ENCODE measurements at regions not wholly inside any gene's neighbourhood (a gene's known extent, or its start where the extent isn't known, plus 50 kb on each side); places are given as distances from the start of the nearest gene placed in this dataset.

GRCh38 chr5:60136841-60137240, 243.3 kb upstream of the PDE4D start:
- Histone ChIP-seq H2AFZ (ENCODE audit: low read depth, low read length) (no peak overlapping the region), H3K36me3 (ENCODE audit: insufficient read depth, low read length) (no peaks in the 10 kb centered on the region), H3K27me3 (ENCODE audit: insufficient read depth, low read length) (peaks cover 2% of the 10 kb centered on the region), H3K4me1 (ENCODE audit: insufficient read depth, low read length) (no peaks in the 10 kb centered on the region), H3K4me3 (ENCODE audit: insufficient read depth, low read depth, low read length) (no peak overlapping the region), H3K79me2 (ENCODE audit: insufficient read depth, low read length) (no peaks in the 10 kb centered on the region), H3K4me2 (ENCODE audit: low read length) (no peak overlapping the region), H4K20me1 (ENCODE audit: insufficient read depth, low read length) (no peaks in the 10 kb centered on the region), H3K9me3 (ENCODE audit: insufficient read depth, low read depth, low read length) (no peaks in the 10 kb centered on the region), H3K9ac (ENCODE audit: low read length) (no peak overlapping the region), H3K27ac (ENCODE audit: low read depth, low read length) (no peak overlapping the region)
- no peaks in the 10 kb centered on the region for H3K27me3 Mint-ChIP-seq (ENCODE audit: low read depth, unreplicated experiment)
- H3K4me1 Mint-ChIP-seq (ENCODE audit: low read depth, unreplicated experiment) = no peaks in the 10 kb centered on the region
- DNase-seq (ENCODE audit: low read depth) (no peak), FAIRE-seq (no peak)
- no peak overlapping the region for H3K27ac Mint-ChIP-seq (ENCODE audit: unreplicated experiment)
- TF ChIP-seq CTCF (IDR thresholded peaks at IDR 0.05; ENCODE audit: insufficient read depth, low read depth, low read length) = no peak
- no peaks in the 10 kb centered on the region for H3K9me3 Mint-ChIP-seq (ENCODE audit: unreplicated experiment)
- H3K36me3 Mint-ChIP-seq (ENCODE audit: low read depth, unreplicated experiment) = no peaks in the 10 kb centered on the region
- no peak overlapping the region for H3K4me3 Mint-ChIP-seq (ENCODE audit: unreplicated experiment)

DNA sequence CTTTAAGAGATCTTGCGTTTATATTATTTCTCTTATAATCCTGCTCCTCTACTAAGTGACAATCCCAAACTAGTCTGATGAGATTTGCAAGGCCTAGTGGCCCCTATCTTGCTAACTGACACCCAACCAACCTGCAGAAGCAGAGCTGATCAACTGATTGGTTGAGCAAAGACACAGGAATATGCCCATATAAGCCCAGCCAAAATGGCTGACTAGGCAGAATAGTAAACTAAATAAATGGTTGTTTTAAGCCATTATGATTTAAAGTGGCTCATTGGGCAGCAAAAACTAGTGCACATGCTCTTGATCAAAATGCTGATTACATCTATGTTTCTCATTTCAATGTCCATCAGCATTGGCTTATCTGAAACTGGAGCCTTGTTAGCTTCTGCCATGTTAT, 238.0 kb upstream of the PDE4D start:
- Histone ChIP-seq H3K9me3 (ENCODE audit: insufficient read depth, low read depth, low read length) (no peaks in the 10 kb centered on the region), H3K27me3 (ENCODE audit: insufficient read depth, low read length) (peaks cover 2% of the 10 kb centered on the region), H3K9ac (ENCODE audit: low read length) (no peak overlapping the region), H4K20me1 (ENCODE audit: insufficient read depth, low read length) (no peaks in the 10 kb centered on the region), H3K79me2 (ENCODE audit: insufficient read depth, low read length) (no peaks in the 10 kb centered on the region), H3K36me3 (ENCODE audit: insufficient read depth, low read length) (no peaks in the 10 kb centered on the region), H3K4me3 (ENCODE audit: insufficient read depth, low read depth, low read length) (no peak overlapping the region), H3K4me2 (ENCODE audit: low read length) (no peak overlapping the region), H3K27ac (ENCODE audit: low read depth, low read length) (no peak overlapping the region), H3K4me1 (ENCODE audit: insufficient read depth, low read length) (no peaks in the 10 kb centered on the region), H2AFZ (ENCODE audit: low read depth, low read length) (no peak overlapping the region)
- H3K27ac Mint-ChIP-seq (ENCODE audit: unreplicated experiment) = no peak overlapping the region
- H3K9me3 Mint-ChIP-seq (ENCODE audit: unreplicated experiment) = no peaks in the 10 kb centered on the region
- FAIRE-seq (no peak), DNase-seq (ENCODE audit: low read depth) (no peak)
- no peaks in the 10 kb centered on the region for H3K36me3 Mint-ChIP-seq (ENCODE audit: low read depth, unreplicated experiment)
- no peaks in the 10 kb centered on the region for H3K4me1 Mint-ChIP-seq (ENCODE audit: low read depth, unreplicated experiment)
- no peak for TF ChIP-seq EZH2 (IDR thresholded peaks at IDR 0.05; ENCODE audit: insufficient read depth, low read length)
- TF ChIP-seq CTCF (IDR thresholded peaks at IDR 0.05; ENCODE audit: insufficient read depth, low read depth, low read length) = no peak
- no peak overlapping the region for H3K4me3 Mint-ChIP-seq (ENCODE audit: unreplicated experiment)
- no peaks in the 10 kb centered on the region for H3K27me3 Mint-ChIP-seq (ENCODE audit: low read depth, unreplicated experiment)

- H3K36me3 Mint-ChIP-seq (ENCODE audit: low read depth, unreplicated experiment) = no peaks in the 10 kb centered on the region
- no peak overlapping the region for H3K4me2 ChIP-seq (ENCODE audit: low read length)
These were observed 232.1 kb upstream of the PDE4D start for GRCh38 chr5:60125636-60126035.

More at GRCh38 chr5:60125636-60126035, 232.1 kb upstream of the PDE4D start:
- H3K27me3 Mint-ChIP-seq (ENCODE audit: low read depth, unreplicated experiment) = no peaks in the 10 kb centered on the region
- no peak overlapping the region for H3K27ac Mint-ChIP-seq (ENCODE audit: unreplicated experiment)
- no peaks in the 10 kb centered on the region for H3K4me1 ChIP-seq (ENCODE audit: insufficient read depth, low read length)
- H3K27me3 ChIP-seq (ENCODE audit: insufficient read depth, low read length) = no peaks in the 10 kb centered on the region
- H3K9me3 ChIP-seq (ENCODE audit: insufficient read depth, low read depth, low read length) = no peaks in the 10 kb centered on the region
- no peaks in the 10 kb centered on the region for H3K36me3 ChIP-seq (ENCODE audit: insufficient read depth, low read length)
- TF ChIP-seq CTCF (IDR thresholded peaks at IDR 0.05; ENCODE audit: insufficient read depth, low read depth, low read length) (no peak), EZH2 (IDR thresholded peaks at IDR 0.05; ENCODE audit: insufficient read depth, low read length) (no peak)
- H2AFZ ChIP-seq (ENCODE audit: low read depth, low read length) = no peak overlapping the region
- H3K79me2 ChIP-seq (ENCODE audit: insufficient read depth, low read length) = no peaks in the 10 kb centered on the region
- H3K4me1 Mint-ChIP-seq (ENCODE audit: low read depth, unreplicated experiment) = no peaks in the 10 kb centered on the region
- FAIRE-seq = no peak
- no peak overlapping the region for H3K9ac ChIP-seq (ENCODE audit: low read length)
- no peaks in the 10 kb centered on the region for H4K20me1 ChIP-seq (ENCODE audit: insufficient read depth, low read length)
- no peak for DNase-seq (ENCODE audit: low read depth)
- no peak overlapping the region for H3K27ac ChIP-seq (ENCODE audit: low read depth, low read length)
- H3K4me3 Mint-ChIP-seq (ENCODE audit: unreplicated experiment) = no peak overlapping the region
- H3K9me3 Mint-ChIP-seq (ENCODE audit: unreplicated experiment) = no peaks in the 10 kb centered on the region
- no peak overlapping the region for H3K4me3 ChIP-seq (ENCODE audit: insufficient read depth, low read depth, low read length)
